ENCODE measurements at regions not wholly inside any gene's neighbourhood (a gene's known extent, or its start where the extent isn't known, plus 50 kb on each side); places are given as distances from the start of the nearest gene placed in this dataset.

- H3K27ac Mint-ChIP-seq = no peak overlapping the region
Measured at GRCh38 chr1:87812871-87813577, 484.3 kb downstream of the LMO4 start.

GRCh38 chr1:87814573-87814972, 485.9 kb downstream of the LMO4 start:
- CTCF ChIA-PET = no interaction called here
- no peaks in the 10 kb centered on the region for H3K27me3 Mint-ChIP-seq (ENCODE audit: low read depth)
- no peak for DNase-seq (ENCODE audit: low spot score)
- peaks cover 15% of the 10 kb centered on the region for H3K4me1 Mint-ChIP-seq
- no peaks in the 10 kb centered on the region for H3K9me3 Mint-ChIP-seq
- no peaks in the 10 kb centered on the region for H3K36me3 Mint-ChIP-seq
- H3K27ac Mint-ChIP-seq = no peak overlapping the region
- POLR2A ChIA-PET = no interaction called here
- no peak for ATAC-seq
- no peak overlapping the region for H3K4me3 Mint-ChIP-seq
- no peak for TF ChIP-seq SMAD3 (CRISPR knock-in tag; IDR thresholded peaks at IDR 0.05; ENCODE audit: borderline replicate concordance)
- TF ChIP-seq, protein P1, sequence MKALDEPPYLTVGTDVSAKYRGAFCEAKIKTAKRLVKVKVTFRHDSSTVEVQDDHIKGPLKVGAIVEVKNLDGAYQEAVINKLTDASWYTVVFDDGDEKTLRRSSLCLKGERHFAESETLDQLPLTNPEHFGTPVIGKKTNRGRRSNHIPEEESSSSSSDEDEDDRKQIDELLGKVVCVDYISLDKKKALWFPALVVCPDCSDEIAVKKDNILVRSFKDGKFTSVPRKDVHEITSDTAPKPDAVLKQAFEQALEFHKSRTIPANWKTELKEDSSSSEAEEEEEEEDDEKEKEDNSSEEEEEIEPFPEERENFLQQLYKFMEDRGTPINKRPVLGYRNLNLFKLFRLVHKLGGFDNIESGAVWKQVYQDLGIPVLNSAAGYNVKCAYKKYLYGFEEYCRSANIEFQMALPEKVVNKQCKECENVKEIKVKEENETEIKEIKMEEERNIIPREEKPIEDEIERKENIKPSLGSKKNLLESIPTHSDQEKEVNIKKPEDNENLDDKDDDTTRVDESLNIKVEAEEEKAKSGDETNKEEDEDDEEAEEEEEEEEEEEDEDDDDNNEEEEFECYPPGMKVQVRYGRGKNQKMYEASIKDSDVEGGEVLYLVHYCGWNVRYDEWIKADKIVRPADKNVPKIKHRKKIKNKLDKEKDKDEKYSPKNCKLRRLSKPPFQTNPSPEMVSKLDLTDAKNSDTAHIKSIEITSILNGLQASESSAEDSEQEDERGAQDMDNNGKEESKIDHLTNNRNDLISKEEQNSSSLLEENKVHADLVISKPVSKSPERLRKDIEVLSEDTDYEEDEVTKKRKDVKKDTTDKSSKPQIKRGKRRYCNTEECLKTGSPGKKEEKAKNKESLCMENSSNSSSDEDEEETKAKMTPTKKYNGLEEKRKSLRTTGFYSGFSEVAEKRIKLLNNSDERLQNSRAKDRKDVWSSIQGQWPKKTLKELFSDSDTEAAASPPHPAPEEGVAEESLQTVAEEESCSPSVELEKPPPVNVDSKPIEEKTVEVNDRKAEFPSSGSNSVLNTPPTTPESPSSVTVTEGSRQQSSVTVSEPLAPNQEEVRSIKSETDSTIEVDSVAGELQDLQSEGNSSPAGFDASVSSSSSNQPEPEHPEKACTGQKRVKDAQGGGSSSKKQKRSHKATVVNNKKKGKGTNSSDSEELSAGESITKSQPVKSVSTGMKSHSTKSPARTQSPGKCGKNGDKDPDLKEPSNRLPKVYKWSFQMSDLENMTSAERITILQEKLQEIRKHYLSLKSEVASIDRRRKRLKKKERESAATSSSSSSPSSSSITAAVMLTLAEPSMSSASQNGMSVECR (CRISPR knock-in tag; IDR thresholded peaks at IDR 0.05; ENCODE audit: borderline replicate concordance) = no peak
- TF ChIP-seq OVOL2 (CRISPR knock-in tag; IDR thresholded peaks at IDR 0.05; ENCODE audit: borderline replicate concordance) = no peak
- TF ChIP-seq NR1H2 (CRISPR knock-in tag; IDR thresholded peaks at IDR 0.05) = no peak
- TF ChIP-seq HMGXB4 (CRISPR knock-in tag; IDR thresholded peaks at IDR 0.05) = no peak
- TF ChIP-seq, protein P2, sequence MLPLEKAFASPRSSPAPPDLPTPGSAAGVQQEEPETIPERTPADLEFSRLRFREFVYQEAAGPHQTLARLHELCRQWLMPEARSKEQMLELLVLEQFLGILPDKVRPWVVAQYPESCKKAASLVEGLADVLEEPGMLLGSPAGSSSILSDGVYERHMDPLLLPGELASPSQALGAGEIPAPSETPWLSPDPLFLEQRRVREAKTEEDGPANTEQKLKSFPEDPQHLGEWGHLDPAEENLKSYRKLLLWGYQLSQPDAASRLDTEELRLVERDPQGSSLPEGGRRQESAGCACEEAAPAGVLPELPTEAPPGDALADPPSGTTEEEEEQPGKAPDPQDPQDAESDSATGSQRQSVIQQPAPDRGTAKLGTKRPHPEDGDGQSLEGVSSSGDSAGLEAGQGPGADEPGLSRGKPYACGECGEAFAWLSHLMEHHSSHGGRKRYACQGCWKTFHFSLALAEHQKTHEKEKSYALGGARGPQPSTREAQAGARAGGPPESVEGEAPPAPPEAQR (CRISPR knock-in tag; IDR thresholded peaks at IDR 0.05) = no peak
- TF ChIP-seq, protein P3, sequence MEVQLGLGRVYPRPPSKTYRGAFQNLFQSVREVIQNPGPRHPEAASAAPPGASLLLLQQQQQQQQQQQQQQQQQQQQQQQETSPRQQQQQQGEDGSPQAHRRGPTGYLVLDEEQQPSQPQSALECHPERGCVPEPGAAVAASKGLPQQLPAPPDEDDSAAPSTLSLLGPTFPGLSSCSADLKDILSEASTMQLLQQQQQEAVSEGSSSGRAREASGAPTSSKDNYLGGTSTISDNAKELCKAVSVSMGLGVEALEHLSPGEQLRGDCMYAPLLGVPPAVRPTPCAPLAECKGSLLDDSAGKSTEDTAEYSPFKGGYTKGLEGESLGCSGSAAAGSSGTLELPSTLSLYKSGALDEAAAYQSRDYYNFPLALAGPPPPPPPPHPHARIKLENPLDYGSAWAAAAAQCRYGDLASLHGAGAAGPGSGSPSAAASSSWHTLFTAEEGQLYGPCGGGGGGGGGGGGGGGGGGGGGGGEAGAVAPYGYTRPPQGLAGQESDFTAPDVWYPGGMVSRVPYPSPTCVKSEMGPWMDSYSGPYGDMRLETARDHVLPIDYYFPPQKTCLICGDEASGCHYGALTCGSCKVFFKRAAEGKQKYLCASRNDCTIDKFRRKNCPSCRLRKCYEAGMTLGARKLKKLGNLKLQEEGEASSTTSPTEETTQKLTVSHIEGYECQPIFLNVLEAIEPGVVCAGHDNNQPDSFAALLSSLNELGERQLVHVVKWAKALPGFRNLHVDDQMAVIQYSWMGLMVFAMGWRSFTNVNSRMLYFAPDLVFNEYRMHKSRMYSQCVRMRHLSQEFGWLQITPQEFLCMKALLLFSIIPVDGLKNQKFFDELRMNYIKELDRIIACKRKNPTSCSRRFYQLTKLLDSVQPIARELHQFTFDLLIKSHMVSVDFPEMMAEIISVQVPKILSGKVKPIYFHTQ (CRISPR knock-in tag; IDR thresholded peaks at IDR 0.05) = no peak
- TF ChIP-seq, protein P4, sequence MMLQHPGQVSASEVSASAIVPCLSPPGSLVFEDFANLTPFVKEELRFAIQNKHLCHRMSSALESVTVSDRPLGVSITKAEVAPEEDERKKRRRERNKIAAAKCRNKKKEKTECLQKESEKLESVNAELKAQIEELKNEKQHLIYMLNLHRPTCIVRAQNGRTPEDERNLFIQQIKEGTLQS (CRISPR knock-in tag; conservative IDR thresholded peaks at IDR 0.05) = no peak

More at GRCh38 chr1:87812871-87813577, 484.3 kb downstream of the LMO4 start:
- Mint-ChIP-seq H3K4me1 (peaks cover 15% of the 10 kb centered on the region), H3K27me3 (ENCODE audit: low read depth) (no peaks in the 10 kb centered on the region), H3K4me3 (no peak overlapping the region), H3K9me3 (peaks cover 12% of the 10 kb centered on the region), H3K36me3 (peaks cover 6% of the 10 kb centered on the region)
- ATAC-seq (no peak), DNase-seq (ENCODE audit: low spot score) (no peak)
- POLR2A ChIA-PET = no interaction called here
- TF ChIP-seq HMGA2 (CRISPR knock-in tag; IDR thresholded peaks at IDR 0.05) (no peak), ZNF396 (CRISPR knock-in tag; IDR thresholded peaks at IDR 0.05; ENCODE audit: borderline replicate concordance) (no peak), ZNF219 (CRISPR knock-in tag; IDR thresholded peaks at IDR 0.05; ENCODE audit: borderline replicate concordance) (no peak), MAX (CRISPR knock-in tag; IDR thresholded peaks at IDR 0.05) (no peak)
- CTCF ChIA-PET = no interaction called here
